ENCODE measurements at regions not wholly inside any gene's neighbourhood (a gene's known extent, or its start where the extent isn't known, plus 50 kb on each side); places are given as distances from the start of the nearest gene placed in this dataset.

DNA sequence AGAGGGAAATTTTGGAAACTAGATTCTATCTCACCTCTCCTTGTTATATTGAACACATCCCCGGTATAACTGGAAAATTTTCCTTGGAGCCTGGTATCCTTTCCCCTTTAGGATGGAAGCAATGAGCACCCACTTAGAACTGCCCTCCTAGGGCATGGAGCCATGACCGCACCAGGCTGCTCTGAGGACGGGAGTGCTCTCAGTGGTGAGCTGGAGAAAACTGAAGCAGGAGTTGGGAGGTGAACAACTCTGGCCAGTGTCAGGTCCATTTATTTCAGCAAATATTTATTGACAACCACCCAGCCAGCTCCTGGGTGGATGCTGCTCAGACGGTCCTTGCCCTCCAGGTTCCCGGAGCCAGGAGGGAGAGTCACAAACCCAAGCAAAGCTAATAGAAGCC lies 278.1 kb downstream of the WDR11 start:
- Histone ChIP-seq H3K4me2 (ENCODE audit: low read length) (no peak overlapping the region), H4K20me1 (ENCODE audit: insufficient read depth) (no peaks in the 10 kb centered on the region), H3K4me3 (replicated peaks in 1 of 2; ENCODE audit: low read depth in 1 of 2, low read length in 2 of 2) (no peak overlapping the region), H3K9ac (ENCODE audit: low read length) (no peak overlapping the region), H2AFZ (ENCODE audit: low read depth, low read length, poor library complexity, severe bottlenecking) (no peak overlapping the region), H3K9me2 (ENCODE audit: insufficient read depth) (no peaks in the 10 kb centered on the region), H3K9me3 (ENCODE audit: control insufficient read depth in 1 of 2, insufficient read depth in 1 of 2, low read depth in 1 of 2, low read length in 2 of 2) (no peaks in the 10 kb centered on the region), H3K36me3 (ENCODE audit: control insufficient read depth in 1 of 2, insufficient read depth in 2 of 2, low read length in 2 of 2) (no peaks in the 10 kb centered on the region), H3K27ac (ENCODE audit: low read depth, low read length) (no peak overlapping the region), H3K4me1 (ENCODE audit: control insufficient read depth in 1 of 2, insufficient read depth in 2 of 2, low read length in 2 of 2) (no peaks in the 10 kb centered on the region), H3K27me3 (ENCODE audit: insufficient read depth, low read length) (no peaks in the 10 kb centered on the region), H3K79me2 (ENCODE audit: insufficient read depth, low read length) (no peaks in the 10 kb centered on the region)
- ChIA-PET RAD21 (ENCODE audit: low non-redundant PET in 1 of 2, low total read pairs in 2 of 2, uncharacterized antibody in 2 of 2, unreplicated experiment in 2 of 2) (no interaction called here), CTCF (no interaction called here), POLR2A (no interaction called here)
- TF ChIP-seq SP1 (IDR thresholded peaks at IDR 0.05; ENCODE audit: low read depth) (no peak), CEBPB (IDR thresholded peaks at IDR 0.05; ENCODE audit: low read depth) (no peak), FOSL1 (IDR thresholded peaks at IDR 0.05; ENCODE audit: low read depth) (no peak), ZNF274 (IDR thresholded peaks at IDR 0.05; ENCODE audit: low read depth, low read length) (no peak), POLR2A (IDR thresholded peaks at IDR 0.05; ENCODE audit: borderline replicate concordance, extremely low read depth, insufficient read depth, insufficient read length) (no peak), JUND (IDR thresholded peaks at IDR 0.05) (no peak)
- TF ChIP-seq, protein P1, sequence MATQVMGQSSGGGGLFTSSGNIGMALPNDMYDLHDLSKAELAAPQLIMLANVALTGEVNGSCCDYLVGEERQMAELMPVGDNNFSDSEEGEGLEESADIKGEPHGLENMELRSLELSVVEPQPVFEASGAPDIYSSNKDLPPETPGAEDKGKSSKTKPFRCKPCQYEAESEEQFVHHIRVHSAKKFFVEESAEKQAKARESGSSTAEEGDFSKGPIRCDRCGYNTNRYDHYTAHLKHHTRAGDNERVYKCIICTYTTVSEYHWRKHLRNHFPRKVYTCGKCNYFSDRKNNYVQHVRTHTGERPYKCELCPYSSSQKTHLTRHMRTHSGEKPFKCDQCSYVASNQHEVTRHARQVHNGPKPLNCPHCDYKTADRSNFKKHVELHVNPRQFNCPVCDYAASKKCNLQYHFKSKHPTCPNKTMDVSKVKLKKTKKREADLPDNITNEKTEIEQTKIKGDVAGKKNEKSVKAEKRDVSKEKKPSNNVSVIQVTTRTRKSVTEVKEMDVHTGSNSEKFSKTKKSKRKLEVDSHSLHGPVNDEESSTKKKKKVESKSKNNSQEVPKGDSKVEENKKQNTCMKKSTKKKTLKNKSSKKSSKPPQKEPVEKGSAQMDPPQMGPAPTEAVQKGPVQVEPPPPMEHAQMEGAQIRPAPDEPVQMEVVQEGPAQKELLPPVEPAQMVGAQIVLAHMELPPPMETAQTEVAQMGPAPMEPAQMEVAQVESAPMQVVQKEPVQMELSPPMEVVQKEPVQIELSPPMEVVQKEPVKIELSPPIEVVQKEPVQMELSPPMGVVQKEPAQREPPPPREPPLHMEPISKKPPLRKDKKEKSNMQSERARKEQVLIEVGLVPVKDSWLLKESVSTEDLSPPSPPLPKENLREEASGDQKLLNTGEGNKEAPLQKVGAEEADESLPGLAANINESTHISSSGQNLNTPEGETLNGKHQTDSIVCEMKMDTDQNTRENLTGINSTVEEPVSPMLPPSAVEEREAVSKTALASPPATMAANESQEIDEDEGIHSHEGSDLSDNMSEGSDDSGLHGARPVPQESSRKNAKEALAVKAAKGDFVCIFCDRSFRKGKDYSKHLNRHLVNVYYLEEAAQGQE (IDR thresholded peaks at IDR 0.05; ENCODE audit: low read depth), result no peak
- TF ChIP-seq, protein P2, sequence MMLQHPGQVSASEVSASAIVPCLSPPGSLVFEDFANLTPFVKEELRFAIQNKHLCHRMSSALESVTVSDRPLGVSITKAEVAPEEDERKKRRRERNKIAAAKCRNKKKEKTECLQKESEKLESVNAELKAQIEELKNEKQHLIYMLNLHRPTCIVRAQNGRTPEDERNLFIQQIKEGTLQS (IDR thresholded peaks at IDR 0.05), result no peak
- TF ChIP-seq, protein P3, sequence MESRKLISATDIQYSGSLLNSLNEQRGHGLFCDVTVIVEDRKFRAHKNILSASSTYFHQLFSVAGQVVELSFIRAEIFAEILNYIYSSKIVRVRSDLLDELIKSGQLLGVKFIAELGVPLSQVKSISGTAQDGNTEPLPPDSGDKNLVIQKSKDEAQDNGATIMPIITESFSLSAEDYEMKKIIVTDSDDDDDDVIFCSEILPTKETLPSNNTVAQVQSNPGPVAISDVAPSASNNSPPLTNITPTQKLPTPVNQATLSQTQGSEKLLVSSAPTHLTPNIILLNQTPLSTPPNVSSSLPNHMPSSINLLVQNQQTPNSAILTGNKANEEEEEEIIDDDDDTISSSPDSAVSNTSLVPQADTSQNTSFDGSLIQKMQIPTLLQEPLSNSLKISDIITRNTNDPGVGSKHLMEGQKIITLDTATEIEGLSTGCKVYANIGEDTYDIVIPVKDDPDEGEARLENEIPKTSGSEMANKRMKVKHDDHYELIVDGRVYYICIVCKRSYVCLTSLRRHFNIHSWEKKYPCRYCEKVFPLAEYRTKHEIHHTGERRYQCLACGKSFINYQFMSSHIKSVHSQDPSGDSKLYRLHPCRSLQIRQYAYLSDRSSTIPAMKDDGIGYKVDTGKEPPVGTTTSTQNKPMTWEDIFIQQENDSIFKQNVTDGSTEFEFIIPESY (IDR thresholded peaks at IDR 0.05; ENCODE audit: extremely low read depth, insufficient replicate concordance, low read length), result no peak
- BruUV-seq (replicated peaks), result no TSS peak
- DNase-seq (ENCODE audit: low read depth, low spot score) (no peak), ATAC-seq (no peak)
- intact Hi-C loops (cut with micrococcal nuclease), result no loop called here
